GM04503 (cell line): ENCODE measurements at regions not wholly inside any gene's neighbourhood (a gene's known extent, or its start where the extent isn't known, plus 50 kb on each side); places are given as distances from the start of the nearest gene placed in this dataset.

Experiments
- DNase-seq: peaks from one replicate; pipeline ENCODE4 v3.0.0-alpha.2; 2012; ENCODE audit warnings: low read depth

GRCh38 chrX:39333451-39333850 is 532.2 kb downstream of the MID1IP1 start:
- DNase-seq: no peak

GRCh38 chrX:39335513-39336235 is 534.4 kb downstream of the MID1IP1 start:
- no peak for DNase-seq

GRCh38 chrX:39336671-39337311 is 535.5 kb downstream of the MID1IP1 start:
- DNase-seq: no peak

GRCh38 chrX:39337451-39337850 is 536.2 kb downstream of the MID1IP1 start:
- DNase-seq: no peak

GRCh38 chrX:39338583-39338982 is 537.3 kb downstream of the MID1IP1 start:
- DNase-seq: no peak

GRCh38 chrX:39356119-39356807 is 555.0 kb downstream of the MID1IP1 start:
- DNase-seq: no peak

- DNase-seq: no peak
Observed at GRCh38 chrX:39360101-39360500, 558.8 kb downstream of the MID1IP1 start.

- DNase-seq: no peak
Observed at GRCh38 chrX:39361736-39362135, 560.5 kb downstream of the MID1IP1 start.

GRCh38 chrX:39367416-39367815 is 566.2 kb downstream of the MID1IP1 start:
- no peak for DNase-seq

GRCh38 chrX:39372115-39372514 is 570.9 kb downstream of the MID1IP1 start:
- no peak for DNase-seq

GRCh38 chrX:39377157-39377556 is 575.9 kb downstream of the MID1IP1 start:
- DNase-seq: no peak

- no peak for DNase-seq
Observed at GRCh38 chrX:39377773-39378172, 576.5 kb downstream of the MID1IP1 start.

GRCh38 chrX:39381422-39381821 is 580.2 kb downstream of the MID1IP1 start:
- DNase-seq: no peak

GRCh38 chrX:39384996-39385395 is 583.7 kb downstream of the MID1IP1 start:
- no peak for DNase-seq

GRCh38 chrX:39388730-39389129 is 587.5 kb downstream of the MID1IP1 start:
- DNase-seq: no peak

GRCh38 chrX:39396358-39396995 is 595.2 kb downstream of the MID1IP1 start:
- no peak for DNase-seq

- DNase-seq: no peak
Observed at GRCh38 chrX:39397561-39398199, 596.4 kb downstream of the MID1IP1 start.

GRCh38 chrX:39398215-39398962 is 597.1 kb downstream of the MID1IP1 start:
- no peak for DNase-seq

GRCh38 chrX:39398963-39399261 is 597.7 kb downstream of the MID1IP1 start:
- DNase-seq: no peak

- no peak for DNase-seq
Observed at GRCh38 chrX:39399387-39399786, 598.1 kb downstream of the MID1IP1 start.

GRCh38 chrX:39401483-39402110 is 600.3 kb downstream of the MID1IP1 start:
- no peak for DNase-seq
